Neutrophil (primary cell): ENCODE measurements at regions not wholly inside any gene's neighbourhood (a gene's known extent, or its start where the extent isn't known, plus 50 kb on each side); places are given as distances from the start of the nearest gene placed in this dataset.
"Not testable (repeated sequence)": the region's sequence is repeated elsewhere in the genome, so short reads cannot be mapped to it uniquely, and the experiment has no call there.

Experiments
- H3K27ac ChIP-seq: fragments of 200-600 bp; sonication (generic); 2 replicates; pipeline ENCODE4 v1.5.1; 2016; ENCODE audit warnings: mild to moderate bottlenecking, moderate library complexity
- H3K27me3 ChIP-seq: fragments of 200-600 bp; sonication (generic); 2 replicates; pipeline ENCODE4 v1.6.0; 2016; ENCODE audit warnings: mild to moderate bottlenecking
- H3K36me3 ChIP-seq: fragments of 200-600 bp; sonication (generic); 2 replicates; pipeline ENCODE4 v1.5.1; 2017
- H3K4me1 ChIP-seq, 2 experiments: fragments of 200-600 bp in 1 of 2; sonication (generic) in 1 of 2; 1 replicate in 1 of 2; 2 replicates in 1 of 2; pipeline versions ENCODE4 v1.5.1 to v1.6.1; 2013 to 2016; ENCODE audit warnings: low read depth in 1 of 2, low read length in 1 of 2, mild to moderate bottlenecking in 1 of 2, moderate library complexity in 1 of 2; ENCODE audit not compliant: control insufficient read depth in 1 of 2, insufficient read depth in 1 of 2
- H3K4me3 ChIP-seq, 2 experiments: fragments of 200-600 bp in 1 of 2; sonication (generic) in 1 of 2; 1 replicate in 1 of 2; 2 replicates in 1 of 2; pipeline ENCODE4 v1.5.1; 2013 to 2016; ENCODE audit warnings: low read depth in 1 of 2, low read length in 1 of 2, mild to moderate bottlenecking in 1 of 2, moderate library complexity in 1 of 2
- H3K9me3 ChIP-seq: fragments of 200-600 bp; sonication (generic); 2 replicates; pipeline ENCODE4 v1.5.1; 2016
- CTCF ChIP-seq: fragments of 200-600 bp; sonication (generic); IDR thresholded peaks from 2 replicates; pipeline ENCODE4 v1.5.1; 2016; ENCODE audit warnings: antibody characterized with exemption

GRCh38 chr3:20380295-20380694, 194.3 kb upstream of the SGO1 start:
- no peak overlapping the region for H3K4me3 ChIP-seq
- H3K27me3 ChIP-seq: no peaks in the 10 kb centered on the region
- no peaks in the 10 kb centered on the region for H3K4me1 ChIP-seq
- no peak for TF ChIP-seq CTCF
- no peaks in the 10 kb centered on the region for H3K9me3 ChIP-seq
- no peaks in the 10 kb centered on the region for H3K36me3 ChIP-seq
- H3K27ac ChIP-seq: no peak overlapping the region

DNA sequence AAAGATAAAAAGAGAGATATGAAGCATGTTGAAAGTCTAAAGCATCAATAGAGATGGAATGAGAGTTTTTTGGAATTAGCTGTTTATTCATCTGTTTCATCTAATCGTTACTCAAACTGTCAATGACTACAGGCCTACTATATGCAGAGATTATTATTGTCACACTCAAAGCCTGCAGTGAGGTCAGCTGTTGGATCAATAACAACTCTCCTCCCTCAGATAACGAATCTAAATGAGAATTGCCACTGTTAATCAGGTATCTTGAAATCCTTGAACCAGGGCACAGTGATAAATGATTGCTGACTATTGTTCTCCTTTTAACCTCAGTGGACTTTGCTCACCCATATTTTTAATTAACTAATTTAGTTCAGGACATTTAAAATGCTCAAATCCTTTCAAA, 192.3 kb upstream of the SGO1 start:
- no peaks in the 10 kb centered on the region for H3K9me3 ChIP-seq
- H3K4me1 ChIP-seq: no peaks in the 10 kb centered on the region
- H3K27ac ChIP-seq: no peak overlapping the region
- H3K4me3 ChIP-seq: no peak overlapping the region
- TF ChIP-seq CTCF: no peak
- H3K27me3 ChIP-seq: no peaks in the 10 kb centered on the region
- H3K36me3 ChIP-seq: no peaks in the 10 kb centered on the region

DNA sequence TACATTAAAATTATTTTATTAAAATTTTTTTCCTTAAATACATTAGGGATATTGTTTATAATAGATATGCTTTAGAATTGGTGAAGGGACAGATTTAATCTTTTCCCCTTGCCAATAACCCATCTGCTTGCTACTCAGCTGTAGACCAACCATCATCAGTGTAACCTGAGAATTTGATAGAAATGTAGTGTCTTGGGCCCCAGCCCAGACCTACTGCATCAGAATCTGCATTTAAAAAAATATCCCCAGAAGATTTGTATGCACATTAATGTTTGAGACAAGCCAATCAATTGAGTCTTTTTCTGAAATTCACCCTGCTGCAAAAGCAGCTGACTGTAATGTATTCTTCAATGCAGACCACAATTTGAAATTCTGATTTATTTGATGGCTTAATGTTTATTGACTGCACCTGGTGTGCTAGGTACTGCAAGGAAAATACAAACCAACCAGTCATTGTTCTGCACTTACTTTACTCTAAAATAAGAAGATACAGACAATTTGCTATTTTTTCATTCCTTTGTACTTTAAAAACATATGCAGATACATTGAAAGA, 190.7 kb upstream of the SGO1 start:
- H3K27me3 ChIP-seq: no peaks in the 10 kb centered on the region
- no peak for TF ChIP-seq CTCF
- no peaks in the 10 kb centered on the region for H3K9me3 ChIP-seq
- no peak overlapping the region for H3K27ac ChIP-seq
- H3K4me1 ChIP-seq: no peaks in the 10 kb centered on the region
- no peaks in the 10 kb centered on the region for H3K36me3 ChIP-seq
- H3K4me3 ChIP-seq: no peak overlapping the region

- no peak for TF ChIP-seq CTCF
- H3K27ac ChIP-seq: no peak overlapping the region
- no peaks in the 10 kb centered on the region for H3K9me3 ChIP-seq
- H3K4me1 ChIP-seq: no peaks in the 10 kb centered on the region
- H3K4me3 ChIP-seq: no peak overlapping the region
- H3K27me3 ChIP-seq: no peaks in the 10 kb centered on the region
- H3K36me3 ChIP-seq: no peaks in the 10 kb centered on the region
Measured at GRCh38 chr3:20375302-20375701, 189.3 kb upstream of the SGO1 start.

- H3K4me3 ChIP-seq, H3K27me3 ChIP-seq, H3K9me3 ChIP-seq, H3K27ac ChIP-seq, H3K36me3 ChIP-seq, H3K4me1 ChIP-seq: not testable (repeated sequence)
Measured at GRCh38 chr3:20370273-20371063, 184.5 kb upstream of the SGO1 start.

DNA sequence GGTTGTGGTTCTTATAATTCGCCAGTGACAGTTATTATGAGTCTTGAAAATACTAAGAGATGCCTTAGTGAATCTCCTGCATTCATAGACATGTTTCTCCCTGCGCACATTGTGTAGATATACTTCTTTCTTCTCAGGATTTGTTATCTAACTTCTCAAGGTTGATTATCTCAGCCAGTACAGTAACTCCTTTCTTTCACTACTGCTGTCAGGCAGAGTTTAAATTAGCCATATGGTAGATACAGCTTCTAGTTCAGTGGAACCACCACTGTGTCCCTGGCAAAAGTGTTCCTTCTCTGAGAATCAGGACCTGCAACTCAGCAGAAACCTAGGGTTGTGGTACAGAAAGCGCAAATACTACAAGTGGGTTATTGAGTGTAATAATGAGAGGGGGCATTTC, 175.0 kb upstream of the SGO1 start:
- H3K27ac ChIP-seq: no peak overlapping the region
- H3K4me1 ChIP-seq: no peaks in the 10 kb centered on the region
- H3K9me3 ChIP-seq: no peaks in the 10 kb centered on the region
- H3K27me3 ChIP-seq: no peaks in the 10 kb centered on the region
- no peak overlapping the region for H3K4me3 ChIP-seq
- H3K36me3 ChIP-seq: no peaks in the 10 kb centered on the region
- no peak for TF ChIP-seq CTCF
